Thyroid gland (tissue), 4 donors: ENCODE measurements at regions not wholly inside any gene's neighbourhood (a gene's known extent, or its start where the extent isn't known, plus 50 kb on each side); places are given as distances from the start of the nearest gene placed in this dataset.
"Not testable (repeated sequence)": the region's sequence is repeated elsewhere in the genome, so short reads cannot be mapped to it uniquely, and the experiment has no call there.

Source experiments
- DNase-seq, 2 donors: peaks; one replicate each; pipeline ENCODE4 v3.0.0-alpha.2; 2019
- H3K27ac ChIP-seq, 3 donors: fragments of 200-600 bp; sonication (generic); 1 replicate in 2 of 3; 2 replicates in 1 of 3; pipeline ENCODE4 v1.5.1; 2016 to 2019; ENCODE audit warnings: mild to moderate bottlenecking in 1 of 3, moderate library complexity in 1 of 3
- H3K27me3 ChIP-seq: fragments of 200-600 bp; sonication (generic); one replicate; pipeline ENCODE4 v1.5.1; 2019
- H3K36me3 ChIP-seq, 2 donors: fragments of 200-600 bp; sonication (generic); one replicate each; pipeline ENCODE4 v1.5.1; 2016 to 2019
- H3K4me1 ChIP-seq, 2 donors: fragments of 200-600 bp; sonication (generic); one replicate each; pipeline ENCODE4 v1.5.1; 2017 to 2019
- H3K4me3 ChIP-seq, 3 donors: fragments of 200-600 bp; sonication (generic); replicated peaks in 1 of 3; 1 replicate in 2 of 3; 2 replicates in 1 of 3; pipeline ENCODE4 v1.5.1; 2016; ENCODE audit warnings: mild to moderate bottlenecking in 1 of 3
- H3K9me3 ChIP-seq: fragments of 200-600 bp; sonication (generic); one replicate; pipeline ENCODE4 v1.5.1; 2017
- POLR2A ChIP-seq, 2 donors: fragments of 450-650 bp; IDR thresholded peaks; one replicate each; pipeline ENCODE4 v1.6.1; 2017; ENCODE audit warnings: antibody characterized with exemption in 2 of 2, mild to moderate bottlenecking in 2 of 2, moderate library complexity in 1 of 2
- WGBS, 2 donors: methylation state at CpG; one replicate each; pipeline ENCODE4 v1.1.5; 2017; 5-methylcytosine and 5-hydroxymethylcytosine counted together
- intact Hi-C: fragments of 100-400 bp; cut with DNase I; formaldehyde crosslinking; loops from one replicate; pipeline ENCODE4 v1.15.1; 2023
- TF ChIP-seq, protein P1 (sequence below), 6 experiments: fragments of 200-600 bp in 3 of 6; fragments of 450-650 bp in 3 of 6; sonication (generic) in 3 of 6; IDR thresholded peaks; one replicate each; pipeline ENCODE4 v1.5.1; 2016 to 2019; ENCODE audit warnings: antibody characterized with exemption in 6 of 6, mild to moderate bottlenecking in 2 of 6, inconsistent platforms in 1 of 6, moderate library complexity in 1 of 6

- TF ChIP-seq, protein P1, sequence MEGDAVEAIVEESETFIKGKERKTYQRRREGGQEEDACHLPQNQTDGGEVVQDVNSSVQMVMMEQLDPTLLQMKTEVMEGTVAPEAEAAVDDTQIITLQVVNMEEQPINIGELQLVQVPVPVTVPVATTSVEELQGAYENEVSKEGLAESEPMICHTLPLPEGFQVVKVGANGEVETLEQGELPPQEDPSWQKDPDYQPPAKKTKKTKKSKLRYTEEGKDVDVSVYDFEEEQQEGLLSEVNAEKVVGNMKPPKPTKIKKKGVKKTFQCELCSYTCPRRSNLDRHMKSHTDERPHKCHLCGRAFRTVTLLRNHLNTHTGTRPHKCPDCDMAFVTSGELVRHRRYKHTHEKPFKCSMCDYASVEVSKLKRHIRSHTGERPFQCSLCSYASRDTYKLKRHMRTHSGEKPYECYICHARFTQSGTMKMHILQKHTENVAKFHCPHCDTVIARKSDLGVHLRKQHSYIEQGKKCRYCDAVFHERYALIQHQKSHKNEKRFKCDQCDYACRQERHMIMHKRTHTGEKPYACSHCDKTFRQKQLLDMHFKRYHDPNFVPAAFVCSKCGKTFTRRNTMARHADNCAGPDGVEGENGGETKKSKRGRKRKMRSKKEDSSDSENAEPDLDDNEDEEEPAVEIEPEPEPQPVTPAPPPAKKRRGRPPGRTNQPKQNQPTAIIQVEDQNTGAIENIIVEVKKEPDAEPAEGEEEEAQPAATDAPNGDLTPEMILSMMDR (IDR thresholded peaks at IDR 0.05) = no peak
- TF ChIP-seq POLR2A (IDR thresholded peaks at IDR 0.05) = no peak
- intact Hi-C loops = no loop called here
- WGBS, 2 donors = 88 to 90% methylated on average over 4 of the region's 4 CpGs
Observed at GRCh38 chr16:8130197-8130596, 460.1 kb downstream of the TMEM114 start.

DNA sequence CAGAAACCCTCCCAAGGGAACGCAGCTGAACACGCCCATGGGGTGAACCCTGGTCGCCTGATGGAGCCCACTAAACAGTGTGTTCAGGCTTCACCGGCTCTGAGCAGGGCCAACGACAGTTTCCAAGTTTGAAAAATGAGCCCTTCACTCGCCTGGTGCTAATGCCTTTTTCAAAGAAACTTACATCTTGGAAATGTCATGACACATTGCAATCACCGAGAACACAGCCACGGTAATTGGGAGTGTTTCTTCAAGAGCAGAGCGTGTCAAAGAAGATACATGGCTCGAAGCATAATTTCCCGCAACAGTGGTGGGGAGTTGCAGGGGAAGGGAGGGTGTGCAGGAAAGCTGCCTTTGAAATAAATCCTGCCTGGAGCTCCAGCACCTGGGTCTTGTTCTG lies 463.2 kb downstream of the TMEM114 start:
- H3K27me3 ChIP-seq = no peaks in the 10 kb centered on the region
- WGBS, 2 donors = 76 to 80% methylated on average over 11 of the region's 11 CpGs
- no peak for DNase-seq
- TF ChIP-seq, protein P1 (IDR thresholded peaks at IDR 0.05) = no peak
- no peak for TF ChIP-seq POLR2A (IDR thresholded peaks at IDR 0.05)
- H3K4me3 ChIP-seq = no peak overlapping the region
- intact Hi-C loops = no loop called here
- no peaks in the 10 kb centered on the region for H3K9me3 ChIP-seq
- H3K4me1 ChIP-seq = no peaks in the 10 kb centered on the region
- H3K27ac ChIP-seq = no peak overlapping the region
- no peaks in the 10 kb centered on the region for H3K36me3 ChIP-seq

More at GRCh38 chr16:8130197-8130596, 460.1 kb downstream of the TMEM114 start:
- no peaks in the 10 kb centered on the region for H3K36me3 ChIP-seq
- no peak overlapping the region for H3K4me3 ChIP-seq
- H3K4me1 ChIP-seq = no peaks in the 10 kb centered on the region
- DNase-seq = no peak
- H3K9me3 ChIP-seq = no peaks in the 10 kb centered on the region
- H3K27ac ChIP-seq = no peak overlapping the region
- no peaks in the 10 kb centered on the region for H3K27me3 ChIP-seq

DNA sequence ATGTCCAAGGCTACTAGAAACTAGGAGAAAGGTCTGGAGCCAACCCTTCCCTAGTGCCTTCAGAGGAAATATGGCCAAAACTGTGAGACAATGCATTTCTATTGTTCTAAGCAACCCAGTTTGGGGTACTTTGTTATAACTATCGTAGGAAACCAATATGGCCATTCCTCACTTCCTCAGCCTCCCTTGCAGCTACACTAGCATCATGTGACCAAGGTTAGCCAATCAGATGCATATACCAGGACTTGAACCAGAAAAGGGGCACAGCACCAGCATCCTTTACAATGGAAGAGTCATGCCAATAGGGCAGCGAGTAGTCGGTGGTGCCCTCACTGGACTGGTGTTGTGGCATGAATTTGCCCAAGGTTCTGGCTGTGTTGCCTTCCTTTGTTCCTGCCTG lies 464.0 kb downstream of the TMEM114 start:
- intact Hi-C loops = no loop called here
- TF ChIP-seq, protein P1 (IDR thresholded peaks at IDR 0.05) = no peak
- no peak for TF ChIP-seq POLR2A (IDR thresholded peaks at IDR 0.05)
- no peaks in the 10 kb centered on the region for H3K36me3 ChIP-seq
- H3K27ac ChIP-seq = no peak overlapping the region
- WGBS, 2 donors = 95% methylated on average over 3 of the region's 3 CpGs
- no peak overlapping the region for H3K4me3 ChIP-seq
- no peaks in the 10 kb centered on the region for H3K4me1 ChIP-seq
- no peaks in the 10 kb centered on the region for H3K9me3 ChIP-seq
- H3K27me3 ChIP-seq = no peaks in the 10 kb centered on the region
- no peak for DNase-seq

DNA sequence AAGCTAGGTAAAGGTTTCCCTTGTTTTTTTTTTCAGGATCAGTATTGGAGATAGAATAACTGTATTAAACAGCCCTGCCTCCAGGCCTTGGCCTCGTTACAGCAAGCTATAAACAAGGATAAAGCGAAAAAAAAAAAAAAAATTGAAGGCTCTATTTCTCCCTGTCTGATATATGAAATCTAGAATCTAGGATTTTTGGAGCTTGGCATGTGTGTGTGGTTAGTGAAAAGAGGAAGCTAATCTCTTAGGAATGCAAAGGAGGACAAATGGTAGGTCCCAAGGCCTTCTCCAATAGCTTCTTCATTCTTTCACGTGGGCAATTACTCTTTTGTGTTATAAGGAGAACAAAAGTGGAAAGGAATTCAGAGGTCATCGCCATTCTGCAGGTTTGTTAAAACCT lies 470.3 kb downstream of the TMEM114 start:
- Histone ChIP-seq H3K27me3 (no peaks in the 10 kb centered on the region), H3K4me1 (no peaks in the 10 kb centered on the region), H3K36me3 (no peaks in the 10 kb centered on the region), H3K9me3 (no peaks in the 10 kb centered on the region), H3K27ac (no peak overlapping the region), H3K4me3 (no peak overlapping the region)
- WGBS, 2 donors = 76 to 82% methylated on average over 4 of the region's 4 CpGs
- no peak for DNase-seq
- TF ChIP-seq, protein P1 (IDR thresholded peaks at IDR 0.05) = no peak
- no peak for TF ChIP-seq POLR2A (IDR thresholded peaks at IDR 0.05)
- intact Hi-C loops = no loop called here

DNA sequence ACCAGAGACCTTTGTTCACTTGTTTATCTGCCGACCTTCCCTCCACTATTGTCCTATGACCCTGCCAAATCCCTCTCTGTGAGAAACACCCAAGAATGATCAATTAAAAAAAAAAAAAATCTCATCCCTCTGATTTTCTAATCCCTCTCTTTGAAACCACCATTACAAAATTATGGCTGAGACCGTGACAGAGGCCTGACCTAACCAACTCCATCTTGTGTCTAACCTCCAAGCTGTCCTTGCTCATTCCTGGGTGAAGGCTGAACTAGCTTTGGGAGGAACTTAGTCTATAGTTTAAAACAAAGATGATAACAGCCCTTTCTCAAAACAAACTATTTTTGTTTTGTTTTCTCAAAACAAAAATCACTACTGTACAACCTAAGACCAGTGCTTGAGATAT lies 474.5 kb downstream of the TMEM114 start:
- TF ChIP-seq, protein P1 (IDR thresholded peaks at IDR 0.05) = no peak
- no peak for TF ChIP-seq POLR2A (IDR thresholded peaks at IDR 0.05)
- intact Hi-C loops = no loop called here
- no peaks in the 10 kb centered on the region for H3K9me3 ChIP-seq
- DNase-seq = no peak
- H3K4me3 ChIP-seq = no peak overlapping the region
- no peak overlapping the region for H3K27ac ChIP-seq
- H3K27me3 ChIP-seq = no peaks in the 10 kb centered on the region
- H3K36me3 ChIP-seq = no peaks in the 10 kb centered on the region
- no peaks in the 10 kb centered on the region for H3K4me1 ChIP-seq
- WGBS, 2 donors = 42 to 59% methylated on average over 2 of the region's 2 CpGs

- H3K27me3 ChIP-seq, intact Hi-C loops, H3K4me3 ChIP-seq, H3K36me3 ChIP-seq, DNase-seq, H3K4me1 ChIP-seq, H3K27ac ChIP-seq, H3K9me3 ChIP-seq: not testable (repeated sequence)
- 96 to 100% methylated on average over 23 to 28 of the region's 32 CpGs for WGBS, 2 donors
Observed at GRCh38 chr16:8114941-8115340, 475.4 kb downstream of the TMEM114 start.
